Activated CD4-positive, alpha-beta T cell treated with anti-CD3 and anti-CD28 coated beads, Interleukin-10, Interleukin-2, amounts not matched to agents 100 ng/mL and 50 ng/mL, durations not matched to agents 16 hours and 8 hours (primary cell): ENCODE measurements at regions not wholly inside any gene's neighbourhood (a gene's known extent, or its start where the extent isn't known, plus 50 kb on each side); places are given as distances from the start of the nearest gene placed in this dataset.

ENCODE experiments used
- DNase-seq: peaks from one replicate; pipeline ENCODE4 v3.0.0-alpha.2; 2020

DNA sequence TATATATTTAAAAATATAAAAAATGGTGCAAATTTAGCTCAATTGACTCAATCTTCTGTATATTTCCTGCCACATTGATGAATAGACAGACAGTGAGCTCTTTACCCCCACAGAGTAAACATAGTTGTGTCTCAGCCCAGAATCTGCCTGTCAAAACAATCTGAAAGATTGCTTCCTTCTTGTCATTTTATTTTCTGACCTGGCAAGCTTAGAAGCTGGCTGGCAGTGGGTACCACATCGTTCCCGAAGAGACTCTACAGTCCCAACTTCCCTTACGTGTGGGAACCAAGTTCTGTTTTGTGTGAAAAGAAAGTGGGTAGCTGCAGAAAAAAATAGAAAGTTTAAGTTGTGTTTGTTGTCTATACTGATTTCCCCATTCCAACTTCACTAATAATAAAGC lies 629.3 kb upstream of the NEGR1 start:
- DNase-seq, result no peak

DNA sequence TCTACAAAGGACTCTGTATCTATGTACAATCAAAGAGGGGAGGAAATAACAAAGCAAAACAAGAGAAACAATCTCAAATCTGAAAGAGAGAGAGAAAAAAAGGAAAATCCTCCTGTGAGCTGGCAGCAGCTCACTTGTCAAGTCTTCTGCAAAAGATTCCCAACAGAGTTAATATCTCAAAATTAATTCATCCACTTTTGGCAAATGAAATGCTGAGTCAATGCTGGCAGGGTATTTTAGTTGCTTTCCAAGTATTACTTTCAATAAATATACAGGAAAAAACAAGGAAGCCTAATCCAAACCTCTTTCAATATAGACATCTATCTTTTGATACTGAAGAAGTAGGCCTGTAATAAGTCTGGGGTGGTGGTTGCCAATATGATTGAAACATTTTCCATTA lies 613.9 kb upstream of the NEGR1 start:
- no peak for DNase-seq

DNA sequence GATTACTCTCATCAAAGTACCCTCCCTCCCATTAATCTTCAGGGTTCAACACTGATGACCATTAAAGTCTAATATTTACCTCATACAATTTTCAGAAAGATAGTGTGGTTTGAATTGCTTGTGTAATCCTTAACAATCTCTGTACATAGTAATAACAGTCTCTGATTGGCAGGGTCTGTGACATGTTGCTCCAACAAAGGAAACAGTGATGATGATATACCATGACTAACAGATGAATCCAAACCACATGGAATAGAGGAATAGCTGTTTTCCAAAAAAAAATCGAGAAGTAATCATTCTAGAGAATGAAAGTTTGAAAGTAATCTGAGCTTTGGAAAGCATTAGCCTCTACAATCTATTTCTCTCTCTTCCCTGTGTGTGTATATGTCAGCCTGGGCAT lies 610.1 kb upstream of the NEGR1 start:
- no peak for DNase-seq

DNA sequence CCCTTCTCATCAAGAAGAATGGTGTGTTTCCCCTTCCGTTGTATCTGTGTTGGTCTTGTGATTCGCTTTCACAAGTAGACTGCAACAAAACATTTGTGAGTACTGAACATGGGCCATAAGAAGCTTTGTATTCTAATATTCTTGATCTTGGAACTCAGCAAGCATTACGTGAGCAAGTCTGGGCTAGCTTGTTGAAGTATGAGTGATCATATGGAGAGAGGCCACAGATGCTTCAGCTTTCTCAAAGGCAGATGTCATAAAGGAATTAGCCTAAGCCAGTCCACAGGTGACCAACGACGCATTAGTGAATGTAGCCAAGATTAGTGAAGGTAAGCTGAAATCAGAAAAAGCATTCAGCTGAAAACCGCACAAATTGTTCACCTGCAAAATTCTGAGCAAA lies 609.6 kb upstream of the NEGR1 start:
- no peak for DNase-seq

DNA sequence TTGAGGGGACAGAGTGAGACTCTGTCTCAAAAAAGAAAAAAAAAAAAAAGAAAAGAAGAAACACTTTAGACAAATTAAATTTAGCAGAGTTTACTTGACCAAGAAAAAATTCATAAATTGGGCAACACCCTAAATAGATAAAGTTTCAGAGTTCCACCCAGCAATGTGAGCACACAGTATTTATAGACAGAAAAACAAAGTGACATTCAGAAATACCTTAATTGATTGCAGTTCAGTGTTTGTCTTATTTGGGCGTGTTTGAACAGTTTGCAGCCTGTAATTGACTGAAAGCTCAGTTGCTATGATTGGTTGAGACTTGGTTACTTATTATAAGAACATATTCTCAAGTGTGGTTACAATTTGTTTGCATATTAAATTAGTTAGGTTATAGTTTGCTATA lies 603.5 kb upstream of the NEGR1 start:
- DNase-seq, result no peak

DNA sequence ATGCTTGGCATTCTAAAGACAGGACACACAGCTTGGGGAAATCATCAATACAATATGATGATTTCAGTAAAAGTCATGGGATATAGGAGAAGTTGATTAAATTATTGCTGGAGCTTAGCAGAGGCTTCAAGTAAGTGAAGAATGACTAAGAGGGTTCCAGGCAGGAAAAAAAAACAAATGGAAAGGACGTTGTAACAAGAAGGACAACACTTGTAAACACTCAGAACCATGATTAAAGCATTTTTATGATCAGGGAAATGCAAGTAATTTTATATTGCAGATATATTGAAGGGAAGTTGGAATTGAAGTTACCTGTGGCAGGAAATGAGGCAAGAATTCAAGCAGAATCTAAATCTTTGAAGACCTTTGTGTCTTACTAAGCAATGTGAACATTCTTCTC lies 602.7 kb upstream of the NEGR1 start:
- no peak for DNase-seq

DNA sequence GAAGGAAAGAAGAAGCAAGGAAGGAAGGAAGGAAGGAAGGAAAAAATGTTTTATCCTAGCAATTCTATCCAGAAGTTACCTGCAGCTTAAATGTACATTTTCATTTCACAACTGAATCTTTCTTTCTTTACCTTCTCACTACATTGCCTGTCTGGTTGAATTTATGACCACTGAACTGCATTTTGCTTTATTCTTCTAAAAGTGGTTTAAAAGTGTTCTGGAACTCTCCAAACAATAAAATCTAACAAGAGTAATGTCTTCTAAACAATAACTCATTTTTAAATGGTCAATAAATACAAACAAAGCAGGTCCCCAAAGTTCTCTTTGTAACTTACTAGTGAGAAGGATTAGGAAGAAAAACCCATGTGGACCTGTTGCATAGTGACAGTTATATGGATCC lies 587.5 kb upstream of the NEGR1 start:
- DNase-seq, result no peak

DNA sequence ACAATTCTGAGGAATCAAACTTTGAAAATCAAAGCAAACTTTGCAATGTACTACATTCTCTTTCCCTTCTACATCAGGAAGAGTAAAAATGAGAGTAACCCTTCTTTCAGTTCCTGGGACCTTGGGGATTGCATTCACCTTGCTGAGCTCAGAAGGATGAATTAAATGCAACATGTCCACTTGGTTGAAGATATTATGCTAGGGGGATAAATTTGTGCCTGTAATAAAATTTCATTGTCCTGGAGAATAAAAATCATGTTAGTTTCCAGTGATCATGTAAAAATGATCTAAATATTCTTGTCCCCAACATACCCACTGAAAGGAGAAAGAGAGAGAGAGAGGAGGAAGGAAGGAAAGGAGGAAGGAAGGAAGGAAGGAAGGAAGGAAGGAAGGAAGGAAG lies 587.1 kb upstream of the NEGR1 start:
- DNase-seq, result no peak

DNA sequence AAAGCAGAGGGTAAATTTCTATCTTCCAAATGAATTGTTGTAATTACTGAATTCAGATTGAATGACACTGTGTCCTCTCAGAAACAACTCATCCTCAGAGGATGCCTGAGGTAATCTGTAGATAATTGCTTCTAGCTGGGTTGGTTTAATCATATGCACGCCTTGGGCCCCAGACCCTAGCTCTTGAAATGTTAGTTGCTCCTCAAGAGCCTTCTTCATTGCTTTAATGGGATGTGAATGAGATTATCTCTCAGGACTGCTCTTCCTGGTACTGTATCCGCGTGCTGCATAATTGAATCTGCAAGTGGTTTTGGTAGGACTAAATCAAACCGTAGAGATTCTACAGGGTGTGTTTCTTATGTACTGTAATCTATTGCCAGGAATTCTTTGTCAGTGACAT lies 569.3 kb upstream of the NEGR1 start:
- DNase-seq, result no peak

DNA sequence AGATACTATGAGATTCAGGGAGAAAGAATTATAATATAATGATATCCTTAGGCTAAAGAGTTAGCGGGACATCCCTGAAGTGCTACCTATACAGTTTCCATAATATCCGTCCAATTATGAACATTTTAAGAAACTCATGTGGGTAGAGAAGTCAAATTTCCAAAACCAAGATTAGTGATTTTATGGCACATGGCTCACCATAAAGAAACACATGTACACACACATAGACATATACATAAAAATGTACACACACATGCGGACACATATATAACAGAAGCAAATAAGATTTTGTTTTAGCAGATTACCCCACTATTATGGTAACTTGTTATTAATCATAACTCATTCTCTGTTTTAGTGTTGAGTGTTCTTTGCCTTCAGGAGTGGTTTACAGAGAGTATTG lies 566.7 kb upstream of the NEGR1 start:
- DNase-seq, result no peak

DNA sequence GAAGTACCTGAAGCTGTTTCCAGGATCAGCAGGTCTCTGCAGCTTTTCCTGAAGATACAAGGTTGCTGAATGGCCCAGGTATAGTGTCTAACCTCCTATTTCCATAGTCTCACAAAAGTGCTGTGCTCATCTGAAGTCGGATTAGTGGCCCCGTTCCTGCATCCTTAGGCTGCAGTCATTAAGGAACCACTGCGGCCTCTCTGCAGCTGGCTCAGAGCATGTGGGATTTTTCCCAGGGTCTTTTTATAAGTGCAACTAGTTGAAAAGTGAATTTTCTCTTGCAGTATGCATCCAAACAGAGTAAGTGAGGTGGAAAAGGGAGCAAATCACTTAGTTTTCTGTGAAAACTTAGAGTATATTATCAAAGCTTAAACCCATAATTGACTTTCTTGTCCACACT lies 565.3 kb upstream of the NEGR1 start:
- no peak for DNase-seq

DNA sequence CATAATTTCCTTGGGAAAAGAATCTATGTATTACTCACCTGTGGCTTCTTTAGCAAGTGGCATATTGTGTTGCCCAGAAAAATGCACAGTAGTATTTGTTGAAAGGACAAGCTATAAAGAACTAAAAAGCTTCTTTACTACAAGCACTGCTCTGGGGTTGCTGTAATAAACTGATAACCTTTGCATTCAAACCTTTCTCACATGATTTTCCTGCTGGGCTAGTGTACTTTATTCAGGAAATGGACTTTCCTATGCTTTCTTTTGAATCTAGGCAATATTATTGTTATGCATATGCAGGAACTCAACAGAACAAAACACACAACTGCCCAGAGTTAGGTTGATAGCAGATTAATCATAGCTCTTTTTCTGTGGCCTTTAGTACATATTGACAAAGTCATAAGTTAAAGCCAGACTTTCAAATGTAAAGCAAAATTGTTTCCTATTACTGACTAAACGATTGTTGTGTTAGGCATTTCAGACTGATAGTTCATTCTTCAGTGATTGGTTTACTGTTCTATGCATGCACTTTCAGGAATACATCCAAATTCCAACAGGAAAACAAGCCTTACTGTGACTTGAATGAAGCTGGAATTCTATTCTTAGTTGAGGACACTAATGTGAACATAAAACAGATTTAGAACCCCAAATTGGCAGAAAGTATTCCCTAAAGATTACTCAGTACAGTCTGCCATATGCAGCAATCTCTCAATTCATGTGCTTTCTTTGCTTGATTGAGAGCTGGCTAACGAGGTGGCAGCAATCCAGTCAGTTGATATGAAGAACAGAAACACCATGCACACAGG lies 564.3 kb upstream of the NEGR1 start:
- no peak for DNase-seq

DNA sequence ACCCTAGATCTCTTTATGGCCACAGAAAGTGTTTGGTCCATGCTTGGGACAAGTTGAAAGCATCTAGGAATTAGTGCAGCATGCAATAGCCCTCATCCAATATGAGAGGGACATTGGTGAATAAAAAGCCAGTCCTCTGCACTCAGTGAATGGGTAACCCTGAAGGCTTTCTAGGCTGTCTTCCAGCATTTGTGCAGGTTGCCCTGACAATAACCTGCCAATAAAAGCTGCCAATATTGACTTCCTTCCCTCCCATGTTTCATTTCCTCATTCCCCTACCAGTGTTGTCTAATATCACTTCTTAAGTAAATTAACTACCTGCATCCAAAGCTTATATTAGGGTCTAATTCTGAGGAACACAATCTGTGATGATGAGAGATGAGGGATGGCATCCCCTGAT lies 563.6 kb upstream of the NEGR1 start:
- no peak for DNase-seq

DNA sequence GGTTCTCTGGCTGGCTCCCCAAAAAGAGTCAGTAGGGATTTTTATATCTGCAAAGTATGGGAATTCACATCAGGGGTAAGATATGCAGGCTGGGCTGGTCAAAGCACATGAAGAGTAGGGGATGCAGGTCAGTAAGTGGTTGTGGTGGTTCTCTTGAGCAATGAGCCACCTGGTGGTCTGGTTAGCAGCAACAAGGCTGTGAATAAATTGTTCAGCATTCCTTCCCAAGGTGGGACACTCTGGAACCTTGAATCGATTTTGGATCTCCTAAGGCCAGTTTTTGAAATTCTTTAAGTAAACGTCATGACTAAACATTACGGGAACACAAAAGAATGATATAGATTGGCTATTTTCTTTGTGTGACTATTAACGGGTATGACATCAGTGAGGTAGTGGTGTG lies 563.0 kb upstream of the NEGR1 start:
- DNase-seq, result no peak

DNA sequence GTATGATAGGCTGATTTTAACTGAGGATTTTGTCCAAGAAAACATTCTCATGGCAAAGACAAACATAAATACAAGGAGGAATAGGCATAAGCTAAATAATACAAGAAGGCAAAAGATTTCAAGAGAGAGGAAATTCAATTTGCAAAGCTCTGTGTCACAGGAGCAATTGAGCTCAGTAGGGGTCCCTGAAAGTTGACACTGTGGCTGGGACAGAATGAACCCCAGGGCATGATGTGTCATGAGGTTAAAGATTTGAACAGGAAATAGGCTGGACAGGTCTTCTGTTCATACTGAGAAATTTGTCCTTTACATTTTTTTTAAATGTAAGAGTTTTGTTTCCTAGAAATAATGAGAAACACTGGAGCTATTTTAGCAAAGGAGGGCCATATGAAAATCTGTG lies 555.4 kb upstream of the NEGR1 start:
- DNase-seq, result no peak

DNA sequence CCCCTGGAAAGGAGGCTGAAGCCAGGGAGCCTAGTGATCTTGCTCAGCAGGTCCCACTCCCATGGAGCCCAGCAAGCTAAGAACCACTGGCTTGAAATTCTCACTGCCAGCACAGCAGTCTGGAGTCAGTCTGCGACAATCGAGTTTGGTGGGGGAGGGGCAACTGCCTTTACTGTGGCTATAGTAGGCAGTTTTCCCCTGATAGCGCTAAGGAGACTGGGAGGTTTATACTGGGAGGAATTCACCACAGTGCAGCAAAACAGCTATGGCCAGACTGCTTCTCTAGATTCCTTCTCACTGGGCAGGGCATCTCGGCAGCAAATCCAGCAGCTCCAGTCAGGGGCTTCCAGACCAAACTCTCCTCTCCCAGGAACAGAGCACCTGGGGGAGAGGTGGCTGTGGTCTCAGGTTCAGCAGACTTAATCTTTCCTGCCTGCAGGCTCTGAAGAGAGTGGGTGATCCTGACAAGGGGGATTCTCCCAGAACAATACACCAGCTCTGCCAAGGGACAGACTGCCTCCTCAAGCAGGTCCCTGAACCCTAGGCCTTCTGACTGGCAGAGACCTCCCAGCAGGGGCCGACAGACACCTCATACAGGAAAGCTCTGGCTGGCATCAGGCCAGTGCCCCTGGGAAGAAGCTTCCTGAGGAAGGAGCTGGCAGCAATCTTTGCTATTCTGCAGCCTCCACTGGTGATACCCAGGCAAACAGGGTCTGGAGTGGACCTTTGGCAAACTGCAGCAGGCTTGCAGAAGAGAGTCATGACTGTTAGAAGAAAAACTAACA lies 548.5 kb upstream of the NEGR1 start:
- DNase-seq, result no peak

DNA sequence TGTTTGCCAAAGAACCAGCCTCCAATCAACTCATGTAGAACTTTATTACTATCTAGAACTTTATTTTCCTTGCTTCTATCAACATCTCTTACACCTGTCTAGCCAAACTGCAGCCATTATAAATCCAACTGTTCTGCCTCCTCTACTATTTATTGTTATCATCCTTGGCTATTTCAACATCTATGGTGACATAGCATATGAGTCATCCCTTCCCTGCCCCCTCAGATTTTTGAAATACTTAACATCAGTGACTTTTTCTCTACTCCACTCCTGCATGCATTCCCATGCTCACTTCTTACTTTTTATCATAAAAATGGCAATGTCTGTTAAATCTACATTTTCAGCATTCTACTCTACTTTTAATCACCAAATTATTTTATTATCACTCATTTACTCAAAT lies 544.9 kb upstream of the NEGR1 start:
- no peak for DNase-seq

DNA sequence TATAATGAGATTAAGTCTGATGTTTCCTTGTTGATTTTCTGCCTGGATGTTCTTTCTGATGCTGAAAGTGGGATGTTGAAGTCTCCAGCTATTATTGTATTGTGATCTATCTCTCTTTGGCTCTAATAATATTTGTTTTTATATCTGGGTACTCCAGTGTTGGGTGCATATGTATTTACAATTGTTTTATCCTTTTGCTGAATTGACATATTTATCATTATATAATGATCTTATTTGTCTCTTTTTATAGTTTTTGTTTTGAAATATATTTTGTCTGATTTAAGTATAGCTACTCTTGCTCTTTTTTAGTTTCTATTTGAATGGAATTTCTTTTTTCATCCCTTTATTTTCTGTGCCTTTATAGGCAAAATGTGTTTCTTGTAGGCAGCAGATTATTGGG lies 522.2 kb upstream of the NEGR1 start:
- DNase-seq, result no peak

DNA sequence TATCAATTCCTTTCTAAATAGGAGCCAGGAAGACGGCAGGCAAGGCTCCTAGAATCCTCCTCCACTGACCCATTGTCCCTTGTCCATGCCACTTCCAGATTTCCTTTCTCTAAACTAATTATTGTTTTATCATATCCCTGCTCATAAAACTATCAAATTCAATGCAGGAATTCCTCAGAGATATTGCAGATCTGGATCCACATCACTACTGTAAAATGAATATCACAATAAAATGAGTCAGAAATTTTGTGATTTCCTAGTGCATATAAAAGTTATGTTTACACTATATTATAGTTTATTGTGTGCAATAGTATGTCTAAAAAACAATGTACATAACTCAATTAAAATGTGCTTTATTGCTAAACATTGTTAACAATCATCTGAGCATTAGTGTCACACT lies 498.7 kb upstream of the NEGR1 start:
- no peak for DNase-seq

DNA sequence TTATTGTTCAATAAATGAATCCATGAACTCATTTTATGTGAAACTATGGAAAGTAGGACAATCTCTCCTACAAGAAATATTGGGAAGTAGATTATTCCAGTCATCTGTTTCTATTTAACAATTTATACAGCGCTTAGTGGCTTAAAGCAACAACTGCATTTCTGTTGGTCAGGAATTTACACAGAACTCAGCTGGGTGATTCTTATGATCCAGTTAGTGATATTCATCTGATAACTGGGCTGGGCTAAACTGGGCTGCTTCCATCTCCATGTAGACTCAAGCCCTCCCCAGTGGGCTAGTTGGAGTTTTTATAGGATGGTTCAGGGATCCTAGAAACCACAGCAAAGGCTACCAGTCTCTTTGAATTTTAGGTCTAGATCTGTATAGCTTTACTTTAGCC lies 497.9 kb upstream of the NEGR1 start:
- DNase-seq, result no peak

DNA sequence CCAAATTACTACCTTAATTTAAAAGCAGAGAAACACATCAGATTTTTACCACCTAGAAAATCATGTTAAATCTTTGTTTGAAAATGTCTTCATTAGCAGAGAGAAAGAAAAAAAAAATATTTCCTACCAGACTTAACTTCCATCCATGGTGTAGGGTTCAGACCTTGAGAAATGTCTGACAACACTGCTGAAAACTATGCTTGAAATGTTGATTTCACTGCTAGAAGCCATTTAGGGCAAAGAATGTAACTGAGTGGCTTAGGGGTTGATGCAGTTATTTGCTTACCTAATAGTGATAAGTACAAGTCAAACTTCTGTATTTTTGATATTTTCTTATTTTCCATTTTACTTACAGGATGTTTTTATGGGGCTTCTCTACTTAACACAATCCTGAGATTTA lies 495.6 kb upstream of the NEGR1 start:
- DNase-seq, result no peak

DNA sequence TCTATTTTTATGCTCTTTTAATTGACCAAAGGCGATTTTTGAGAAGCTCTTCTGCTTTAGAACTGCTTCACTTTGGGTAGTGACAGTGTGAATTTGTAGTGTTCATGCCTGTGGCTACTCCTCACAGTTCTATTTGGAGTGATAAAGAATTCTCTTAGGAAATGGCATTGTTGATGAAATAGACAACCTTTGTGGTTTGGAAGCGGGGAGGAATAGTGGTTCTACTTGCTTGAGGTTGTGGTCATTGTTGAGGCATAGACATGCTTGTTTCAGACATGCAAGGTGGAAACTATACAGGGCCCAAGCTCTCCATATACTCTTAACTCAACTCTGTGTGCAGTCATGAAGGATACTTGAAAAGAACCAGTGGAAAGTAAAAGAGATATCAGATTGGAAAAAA lies 481.1 kb upstream of the NEGR1 start:
- DNase-seq, result no peak

DNA sequence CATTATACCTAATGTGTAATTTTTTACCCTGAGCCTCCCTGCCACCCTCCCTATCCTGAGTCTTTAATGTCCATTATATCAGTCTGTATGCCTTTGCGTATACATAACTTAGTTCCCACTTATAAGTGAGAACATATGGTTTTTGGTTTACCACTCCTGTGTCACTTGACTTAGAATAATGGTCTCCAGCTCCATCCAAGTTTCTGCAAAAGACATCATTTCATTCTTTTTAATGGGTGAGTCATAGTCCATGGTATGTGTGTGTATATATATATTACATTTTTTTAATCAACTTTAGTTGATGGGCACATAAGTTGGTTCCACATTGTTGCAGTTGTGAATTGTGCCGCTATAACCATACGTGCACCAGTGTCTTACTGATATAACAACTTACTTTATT lies 477.1 kb upstream of the NEGR1 start:
- no peak for DNase-seq

DNA sequence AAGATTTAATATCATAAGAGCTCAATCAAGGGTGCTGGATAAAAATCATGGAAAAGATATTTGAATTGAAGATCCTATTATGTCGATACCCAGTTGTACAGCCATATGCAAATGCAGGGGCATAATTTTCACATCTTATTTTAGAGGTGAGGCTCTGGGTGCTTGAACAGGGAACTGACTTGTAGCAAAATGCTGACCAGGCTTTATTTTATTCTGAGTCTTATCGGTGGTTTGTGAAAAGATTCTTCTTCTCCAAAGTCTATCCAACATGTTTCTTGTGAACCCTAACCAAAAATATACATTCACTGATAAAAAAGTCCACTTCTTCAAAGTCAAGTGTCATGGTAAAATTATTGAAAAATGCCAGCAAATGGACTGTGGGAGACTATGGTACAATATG lies 475.5 kb upstream of the NEGR1 start:
- no peak for DNase-seq

DNA sequence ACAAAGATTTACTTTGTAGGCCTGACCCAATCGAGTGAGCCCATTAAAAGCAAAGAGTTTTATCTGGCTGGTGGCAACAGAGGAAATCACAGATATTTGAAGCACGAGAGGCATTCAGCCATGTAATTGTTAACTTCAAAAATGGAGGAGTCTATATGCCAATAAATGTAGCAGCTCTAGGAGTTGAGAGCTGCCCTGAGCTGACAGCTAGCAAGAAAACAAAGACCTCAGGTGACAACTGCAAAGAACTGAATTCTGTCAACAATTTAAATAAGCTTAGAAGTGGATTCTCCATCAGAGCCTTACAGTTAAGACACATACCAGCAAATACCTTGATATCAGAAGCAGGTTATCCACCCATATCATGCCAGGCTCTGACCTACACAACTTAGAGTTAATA lies 463.1 kb upstream of the NEGR1 start:
- no peak for DNase-seq
